ENCODE measurements at regions not wholly inside any gene's neighbourhood (a gene's known extent, or its start where the extent isn't known, plus 50 kb on each side); places are given as distances from the start of the nearest gene placed in this dataset.

DNA sequence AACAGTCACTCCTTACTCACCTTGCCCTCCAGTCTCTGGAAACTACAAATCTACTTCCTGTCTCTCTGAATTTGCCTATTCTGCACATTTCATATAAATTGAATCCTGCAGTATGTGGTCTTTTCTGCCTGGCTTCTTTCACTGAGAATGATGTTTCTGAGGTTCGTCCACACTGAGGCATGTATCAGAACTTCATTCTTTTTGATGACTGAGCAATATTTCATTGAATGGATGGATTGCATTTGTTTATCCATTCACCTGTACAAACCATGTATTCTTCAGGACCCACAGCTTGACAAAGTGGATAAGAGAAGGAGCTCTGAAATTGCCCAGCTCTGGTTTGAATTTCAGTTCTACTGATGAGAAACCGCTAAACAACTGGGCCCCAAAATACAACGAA, 118.9 kb upstream of the ARRDC4 start:
- no peaks in the 10 kb centered on the region for H3K36me3 ChIP-seq (ENCODE audit: control insufficient read depth, insufficient read depth, low read length)
- TF ChIP-seq, protein P1, sequence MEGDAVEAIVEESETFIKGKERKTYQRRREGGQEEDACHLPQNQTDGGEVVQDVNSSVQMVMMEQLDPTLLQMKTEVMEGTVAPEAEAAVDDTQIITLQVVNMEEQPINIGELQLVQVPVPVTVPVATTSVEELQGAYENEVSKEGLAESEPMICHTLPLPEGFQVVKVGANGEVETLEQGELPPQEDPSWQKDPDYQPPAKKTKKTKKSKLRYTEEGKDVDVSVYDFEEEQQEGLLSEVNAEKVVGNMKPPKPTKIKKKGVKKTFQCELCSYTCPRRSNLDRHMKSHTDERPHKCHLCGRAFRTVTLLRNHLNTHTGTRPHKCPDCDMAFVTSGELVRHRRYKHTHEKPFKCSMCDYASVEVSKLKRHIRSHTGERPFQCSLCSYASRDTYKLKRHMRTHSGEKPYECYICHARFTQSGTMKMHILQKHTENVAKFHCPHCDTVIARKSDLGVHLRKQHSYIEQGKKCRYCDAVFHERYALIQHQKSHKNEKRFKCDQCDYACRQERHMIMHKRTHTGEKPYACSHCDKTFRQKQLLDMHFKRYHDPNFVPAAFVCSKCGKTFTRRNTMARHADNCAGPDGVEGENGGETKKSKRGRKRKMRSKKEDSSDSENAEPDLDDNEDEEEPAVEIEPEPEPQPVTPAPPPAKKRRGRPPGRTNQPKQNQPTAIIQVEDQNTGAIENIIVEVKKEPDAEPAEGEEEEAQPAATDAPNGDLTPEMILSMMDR (IDR thresholded peaks at IDR 0.05; ENCODE audit: insufficient read depth, low read length, poor library complexity, severe bottlenecking) = no peak
- H3K27me3 ChIP-seq (replicated peaks; ENCODE audit: control insufficient read depth, insufficient read depth, low read length) = no peaks in the 10 kb centered on the region
- no peak for DNase-seq (ENCODE audit: extremely low read depth, insufficient read length)
- no peak overlapping the region for H3K4me3 ChIP-seq (replicated peaks; ENCODE audit: low read depth, low read length)

DNA sequence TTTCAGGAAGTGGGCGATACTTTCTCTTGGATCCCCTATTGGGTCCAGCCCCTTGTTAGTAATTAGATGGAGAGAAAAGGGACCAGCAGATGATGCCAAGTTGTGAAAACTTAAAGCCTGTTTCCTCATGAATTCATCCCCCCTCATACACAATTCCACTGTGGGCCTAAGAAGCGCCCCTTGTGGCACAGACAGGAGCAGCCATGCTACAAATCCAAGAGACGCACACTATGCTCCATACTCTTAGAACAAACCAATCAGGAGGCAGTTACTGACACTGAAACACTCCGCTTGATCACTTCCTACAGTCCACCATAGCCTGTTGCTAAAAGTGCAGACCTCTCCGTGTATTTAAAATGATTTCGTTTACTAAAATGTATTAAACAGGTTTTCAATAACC, 111.3 kb upstream of the ARRDC4 start:
- Histone ChIP-seq H3K4me3 (replicated peaks; ENCODE audit: low read depth, low read length) (no peak overlapping the region), H3K36me3 (ENCODE audit: control insufficient read depth, insufficient read depth, low read length) (no peaks in the 10 kb centered on the region), H3K27me3 (replicated peaks; ENCODE audit: control insufficient read depth, insufficient read depth, low read length) (no peaks in the 10 kb centered on the region)
- TF ChIP-seq, protein P1 (IDR thresholded peaks at IDR 0.05; ENCODE audit: insufficient read depth, low read length, poor library complexity, severe bottlenecking) = no peak
- DNase-seq (ENCODE audit: extremely low read depth, insufficient read length) = no peak

DNA sequence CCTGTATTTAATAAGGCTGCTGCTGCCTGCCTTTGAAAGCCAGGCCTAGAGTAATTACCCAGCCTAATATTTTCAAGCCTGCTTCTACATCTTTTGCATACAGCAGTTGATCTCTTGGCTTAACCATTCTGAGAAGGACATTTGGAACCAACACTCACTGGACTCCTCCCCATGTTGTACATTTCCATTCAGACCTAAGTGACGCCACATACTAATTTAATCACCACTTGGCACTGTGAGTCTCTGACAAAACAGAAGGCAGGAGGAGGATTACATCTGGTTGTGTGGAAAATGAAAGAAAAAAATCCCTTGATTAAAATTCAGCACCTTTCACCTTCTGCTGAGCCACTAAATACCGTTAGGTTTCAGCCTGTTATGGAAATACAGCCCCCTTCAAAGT, 102.2 kb upstream of the ARRDC4 start:
- Histone ChIP-seq H3K27me3 (replicated peaks; ENCODE audit: control insufficient read depth, insufficient read depth, low read length) (no peaks in the 10 kb centered on the region), H3K36me3 (ENCODE audit: control insufficient read depth, insufficient read depth, low read length) (no peaks in the 10 kb centered on the region), H3K4me3 (replicated peaks; ENCODE audit: low read depth, low read length) (no peak overlapping the region)
- TF ChIP-seq, protein P1 (IDR thresholded peaks at IDR 0.05; ENCODE audit: insufficient read depth, low read length, poor library complexity, severe bottlenecking) = no peak
- no peak for DNase-seq (ENCODE audit: extremely low read depth, insufficient read length)

DNA sequence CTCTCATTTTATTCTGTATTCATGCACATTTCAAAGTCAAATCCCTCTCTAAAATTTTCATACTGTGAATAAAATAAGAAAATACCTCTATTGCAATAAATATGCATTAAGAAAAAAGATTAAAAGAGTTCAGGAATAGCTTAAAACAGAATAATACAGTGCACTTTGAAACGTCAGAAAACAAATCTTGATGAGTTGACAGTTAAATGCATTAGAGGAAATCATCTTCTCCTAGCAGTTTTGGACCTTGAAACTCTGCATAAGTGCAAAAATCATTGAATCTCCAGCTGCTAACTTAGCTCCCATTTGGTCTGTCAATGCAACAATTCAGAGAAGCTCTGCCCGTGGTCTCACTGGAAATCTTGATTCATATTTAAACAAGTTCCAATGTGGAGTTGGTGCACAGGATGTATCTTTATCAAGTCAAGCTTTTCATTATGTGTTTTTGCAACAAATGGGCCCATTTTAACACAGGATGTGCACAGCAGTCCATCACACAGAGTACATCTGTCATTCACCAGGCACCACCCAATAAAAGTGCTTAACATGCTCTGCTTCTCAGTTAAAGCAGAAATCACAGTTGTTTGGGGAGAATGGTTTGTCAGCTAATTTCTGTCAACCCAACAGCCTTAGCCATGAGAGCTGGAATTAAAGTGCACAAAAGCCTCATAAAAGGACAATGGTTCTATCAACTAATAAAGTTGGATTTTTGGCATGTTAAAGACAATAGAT, 98.8 kb upstream of the ARRDC4 start:
- TF ChIP-seq, protein P1 (IDR thresholded peaks at IDR 0.05; ENCODE audit: insufficient read depth, low read length, poor library complexity, severe bottlenecking) = no peak
- no peaks in the 10 kb centered on the region for H3K27me3 ChIP-seq (replicated peaks; ENCODE audit: control insufficient read depth, insufficient read depth, low read length)
- no peak for DNase-seq (ENCODE audit: extremely low read depth, insufficient read length)
- no peak overlapping the region for H3K4me3 ChIP-seq (replicated peaks; ENCODE audit: low read depth, low read length)
- no peaks in the 10 kb centered on the region for H3K36me3 ChIP-seq (ENCODE audit: control insufficient read depth, insufficient read depth, low read length)

DNA sequence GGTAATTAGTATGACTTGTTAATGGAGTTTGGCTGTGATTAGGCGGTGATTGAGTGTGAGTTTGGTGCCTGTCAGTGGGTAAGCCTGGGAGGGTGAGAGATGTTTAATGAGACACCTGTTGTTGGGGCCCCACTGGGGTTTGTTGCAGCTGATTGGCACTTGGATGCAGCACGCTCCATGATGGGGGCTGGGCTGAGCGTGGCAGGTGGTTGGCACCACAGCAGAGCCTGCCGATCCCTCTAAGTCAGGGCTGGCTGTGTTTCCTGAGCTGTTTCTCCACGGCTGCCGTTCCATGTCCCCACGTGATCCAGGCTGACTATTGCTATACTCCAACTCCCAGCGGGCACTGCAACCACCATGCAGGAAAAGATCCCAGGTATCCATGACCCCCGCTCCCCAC, 93.5 kb upstream of the ARRDC4 start:
- H3K27me3 ChIP-seq (replicated peaks; ENCODE audit: control insufficient read depth, insufficient read depth, low read length) = no peaks in the 10 kb centered on the region
- TF ChIP-seq, protein P1 (IDR thresholded peaks at IDR 0.05; ENCODE audit: insufficient read depth, low read length, poor library complexity, severe bottlenecking) = no peak
- H3K4me3 ChIP-seq (replicated peaks; ENCODE audit: low read depth, low read length) = no peak overlapping the region
- H3K36me3 ChIP-seq (ENCODE audit: control insufficient read depth, insufficient read depth, low read length) = no peaks in the 10 kb centered on the region
- DNase-seq (ENCODE audit: extremely low read depth, insufficient read length) = no peak

DNA sequence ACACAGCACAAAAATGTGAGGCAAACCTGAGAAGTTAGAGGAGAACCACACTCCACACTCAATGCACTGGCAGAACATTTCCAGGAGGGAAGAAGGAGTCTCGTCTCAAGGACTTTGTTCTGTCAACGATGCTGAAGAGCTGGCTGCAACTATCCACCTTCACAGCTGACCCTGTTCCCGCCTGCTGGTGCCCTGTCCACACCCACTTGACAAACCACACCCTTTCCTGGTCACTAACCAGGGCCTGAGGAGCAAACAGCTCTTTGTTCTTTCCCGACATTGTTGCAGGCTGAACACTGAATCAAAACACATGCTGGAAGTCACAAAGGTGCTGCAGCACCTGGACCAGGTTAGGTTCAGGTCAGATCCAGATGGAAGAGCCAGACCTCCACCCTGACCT, 92.6 kb upstream of the ARRDC4 start:
- H3K36me3 ChIP-seq (ENCODE audit: control insufficient read depth, insufficient read depth, low read length) = no peaks in the 10 kb centered on the region
- TF ChIP-seq, protein P1 (IDR thresholded peaks at IDR 0.05; ENCODE audit: insufficient read depth, low read length, poor library complexity, severe bottlenecking) = no peak
- no peaks in the 10 kb centered on the region for H3K27me3 ChIP-seq (replicated peaks; ENCODE audit: control insufficient read depth, insufficient read depth, low read length)
- H3K4me3 ChIP-seq (replicated peaks; ENCODE audit: low read depth, low read length) = no peak overlapping the region
- no peak for DNase-seq (ENCODE audit: extremely low read depth, insufficient read length)

Data from GM06990 (cell line).